ENCODE measurements at regions not wholly inside any gene's neighbourhood (a gene's known extent, or its start where the extent isn't known, plus 50 kb on each side); places are given as distances from the start of the nearest gene placed in this dataset.

DNA sequence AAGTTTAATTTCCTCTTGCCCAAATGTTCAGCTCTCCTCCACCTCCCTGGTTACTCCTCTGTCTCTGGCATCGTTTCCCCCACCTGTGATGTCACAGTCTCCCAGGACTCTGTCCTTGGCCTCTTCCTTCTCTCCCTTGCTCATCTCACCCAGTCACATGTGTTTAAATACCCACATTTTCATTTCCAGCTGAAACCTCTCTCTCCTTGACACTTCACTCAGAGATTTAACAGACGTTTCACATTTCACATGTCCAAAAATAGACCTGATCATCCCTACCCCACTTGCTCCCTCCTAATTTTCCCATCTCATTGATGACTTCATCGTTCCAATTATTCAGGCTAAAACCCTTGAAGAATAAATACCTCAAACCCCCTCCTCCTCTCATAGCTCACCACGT is 604.1 kb upstream of the JAG1 start (continued):
- no peak for TF ChIP-seq ZNF317 (CRISPR knock-in tag; IDR thresholded peaks at IDR 0.05; ENCODE audit: borderline replicate concordance, low read depth)
- TF ChIP-seq NFYB (CRISPR knock-in tag; conservative IDR thresholded peaks at IDR 0.05; ENCODE audit: low read depth), result no peak

DNA sequence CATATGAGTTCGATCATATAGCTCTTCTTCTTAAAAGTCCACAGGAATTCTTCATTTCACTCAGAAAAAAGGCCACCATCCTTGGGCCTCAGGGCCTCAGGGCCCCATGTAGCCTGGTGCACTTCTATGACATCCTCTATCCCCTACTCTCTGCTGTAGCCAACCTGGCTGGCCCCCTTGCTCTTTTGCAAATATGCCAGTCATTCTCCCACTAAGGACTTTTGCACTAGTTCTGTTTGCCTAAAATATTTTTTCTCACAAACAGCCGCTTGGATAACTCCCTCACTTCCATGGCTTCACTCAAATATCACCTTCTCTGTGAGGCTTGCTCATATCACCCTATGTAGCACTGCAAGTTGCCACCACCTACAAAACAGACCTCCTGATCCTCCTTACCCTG is 604.7 kb upstream of the JAG1 start:
- peaks cover 16% of the 10 kb centered on the region for H3K9me3 Mint-ChIP-seq
- H3K27me3 Mint-ChIP-seq (ENCODE audit: low read depth), result no peaks in the 10 kb centered on the region
- ChIA-PET CTCF (no interaction called here), POLR2A (no interaction called here)
- no peak for ATAC-seq
- no peak overlapping the region for H3K27ac Mint-ChIP-seq
- H3K4me3 Mint-ChIP-seq, result no peak overlapping the region
- peaks cover 26% of the 10 kb centered on the region for H3K4me1 Mint-ChIP-seq
- no peak for DNase-seq (ENCODE audit: low spot score)
- TF ChIP-seq JAZF1 (CRISPR knock-in tag; IDR thresholded peaks at IDR 0.05), result no peak
- no peak for TF ChIP-seq OVOL2 (CRISPR knock-in tag; IDR thresholded peaks at IDR 0.05; ENCODE audit: borderline replicate concordance)
- TF ChIP-seq, protein P1, sequence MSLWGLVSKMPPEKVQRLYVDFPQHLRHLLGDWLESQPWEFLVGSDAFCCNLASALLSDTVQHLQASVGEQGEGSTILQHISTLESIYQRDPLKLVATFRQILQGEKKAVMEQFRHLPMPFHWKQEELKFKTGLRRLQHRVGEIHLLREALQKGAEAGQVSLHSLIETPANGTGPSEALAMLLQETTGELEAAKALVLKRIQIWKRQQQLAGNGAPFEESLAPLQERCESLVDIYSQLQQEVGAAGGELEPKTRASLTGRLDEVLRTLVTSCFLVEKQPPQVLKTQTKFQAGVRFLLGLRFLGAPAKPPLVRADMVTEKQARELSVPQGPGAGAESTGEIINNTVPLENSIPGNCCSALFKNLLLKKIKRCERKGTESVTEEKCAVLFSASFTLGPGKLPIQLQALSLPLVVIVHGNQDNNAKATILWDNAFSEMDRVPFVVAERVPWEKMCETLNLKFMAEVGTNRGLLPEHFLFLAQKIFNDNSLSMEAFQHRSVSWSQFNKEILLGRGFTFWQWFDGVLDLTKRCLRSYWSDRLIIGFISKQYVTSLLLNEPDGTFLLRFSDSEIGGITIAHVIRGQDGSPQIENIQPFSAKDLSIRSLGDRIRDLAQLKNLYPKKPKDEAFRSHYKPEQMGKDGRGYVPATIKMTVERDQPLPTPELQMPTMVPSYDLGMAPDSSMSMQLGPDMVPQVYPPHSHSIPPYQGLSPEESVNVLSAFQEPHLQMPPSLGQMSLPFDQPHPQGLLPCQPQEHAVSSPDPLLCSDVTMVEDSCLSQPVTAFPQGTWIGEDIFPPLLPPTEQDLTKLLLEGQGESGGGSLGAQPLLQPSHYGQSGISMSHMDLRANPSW (CRISPR knock-in tag; conservative IDR thresholded peaks at IDR 0.05; ENCODE audit: low read depth), result no peak
- TF ChIP-seq NR2C2 (CRISPR knock-in tag; IDR thresholded peaks at IDR 0.05), result no peak
- TF ChIP-seq ZNF138 (CRISPR knock-in tag; conservative IDR thresholded peaks at IDR 0.05), result no peak
- TF ChIP-seq ZNF671 (CRISPR knock-in tag; IDR thresholded peaks at IDR 0.05), result no peak
- TF ChIP-seq SMAD4 (CRISPR knock-in tag; IDR thresholded peaks at IDR 0.05), result no peak
- no peaks in the 10 kb centered on the region for H3K36me3 Mint-ChIP-seq

DNA sequence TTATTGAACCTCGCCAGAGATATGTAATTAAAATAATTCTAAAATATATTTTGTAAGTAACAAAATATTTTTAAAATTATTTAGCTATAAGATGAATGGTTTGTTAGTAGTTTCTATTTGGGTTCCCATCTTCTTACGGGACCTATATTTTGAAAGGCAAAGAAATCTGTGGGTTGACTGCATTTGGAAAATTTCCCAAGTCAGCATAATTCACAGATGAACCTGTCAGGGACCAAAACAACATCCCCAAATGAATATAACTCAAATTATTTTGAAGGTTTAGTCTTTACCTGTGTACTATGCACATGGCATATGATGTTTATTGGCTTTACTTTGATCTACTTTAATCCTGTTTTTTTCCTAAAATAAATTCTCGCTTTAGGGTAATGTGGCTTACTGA is 607.4 kb upstream of the JAG1 start:
- POLR2A ChIA-PET, result no interaction called here
- DNase-seq (ENCODE audit: low spot score) (no peak), ATAC-seq (no peak)
- TF ChIP-seq, protein P2, sequence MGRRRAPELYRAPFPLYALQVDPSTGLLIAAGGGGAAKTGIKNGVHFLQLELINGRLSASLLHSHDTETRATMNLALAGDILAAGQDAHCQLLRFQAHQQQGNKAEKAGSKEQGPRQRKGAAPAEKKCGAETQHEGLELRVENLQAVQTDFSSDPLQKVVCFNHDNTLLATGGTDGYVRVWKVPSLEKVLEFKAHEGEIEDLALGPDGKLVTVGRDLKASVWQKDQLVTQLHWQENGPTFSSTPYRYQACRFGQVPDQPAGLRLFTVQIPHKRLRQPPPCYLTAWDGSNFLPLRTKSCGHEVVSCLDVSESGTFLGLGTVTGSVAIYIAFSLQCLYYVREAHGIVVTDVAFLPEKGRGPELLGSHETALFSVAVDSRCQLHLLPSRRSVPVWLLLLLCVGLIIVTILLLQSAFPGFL (CRISPR knock-in tag; IDR thresholded peaks at IDR 0.05; ENCODE audit: borderline replicate concordance), result no peak
- TF ChIP-seq TCF7 (CRISPR knock-in tag; IDR thresholded peaks at IDR 0.05; ENCODE audit: low read depth) (no peak), CBFB (CRISPR knock-in tag; IDR thresholded peaks at IDR 0.05; ENCODE audit: low read depth) (no peak), JAZF1 (CRISPR knock-in tag; IDR thresholded peaks at IDR 0.05) (no peak), ZNF671 (CRISPR knock-in tag; IDR thresholded peaks at IDR 0.05) (no peak), SMAD3 (CRISPR knock-in tag; IDR thresholded peaks at IDR 0.05; ENCODE audit: borderline replicate concordance) (no peak)
- TF ChIP-seq, protein P3, sequence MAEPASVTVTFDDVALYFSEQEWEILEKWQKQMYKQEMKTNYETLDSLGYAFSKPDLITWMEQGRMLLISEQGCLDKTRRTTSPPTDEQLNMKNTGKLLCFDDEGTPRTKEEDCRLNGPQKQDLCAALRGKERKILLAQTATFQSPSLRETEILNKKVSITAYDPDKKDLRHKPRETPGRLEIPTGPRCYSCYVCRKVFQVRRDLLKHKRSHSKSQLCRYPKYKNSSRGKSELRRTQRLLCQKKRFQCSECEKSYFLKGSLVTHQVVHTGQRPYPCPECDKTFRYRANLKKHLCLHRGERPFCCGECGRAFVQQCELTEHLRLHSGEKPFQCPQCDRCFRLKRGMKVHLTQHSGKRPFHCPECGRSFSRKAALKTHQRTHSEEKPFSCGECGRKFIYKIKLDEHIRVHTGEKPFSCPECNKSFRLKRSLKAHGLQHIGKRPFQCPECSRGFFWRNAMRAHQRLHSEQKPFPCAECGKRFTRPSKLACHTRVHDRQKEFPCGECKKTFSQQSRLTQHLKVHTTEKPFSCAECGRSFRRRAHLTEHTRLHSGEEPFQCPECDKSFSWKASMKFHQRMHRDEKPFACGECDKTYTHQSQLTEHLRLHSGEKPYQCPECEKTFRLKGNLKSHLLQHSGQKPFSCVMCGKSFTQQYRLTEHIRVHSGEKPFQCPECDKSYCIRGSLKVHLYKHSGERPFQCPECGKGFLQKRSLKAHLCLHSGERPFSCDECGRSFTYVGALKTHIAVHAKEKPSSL (CRISPR knock-in tag; conservative IDR thresholded peaks at IDR 0.05), result no peak
- TF ChIP-seq, protein P4, sequence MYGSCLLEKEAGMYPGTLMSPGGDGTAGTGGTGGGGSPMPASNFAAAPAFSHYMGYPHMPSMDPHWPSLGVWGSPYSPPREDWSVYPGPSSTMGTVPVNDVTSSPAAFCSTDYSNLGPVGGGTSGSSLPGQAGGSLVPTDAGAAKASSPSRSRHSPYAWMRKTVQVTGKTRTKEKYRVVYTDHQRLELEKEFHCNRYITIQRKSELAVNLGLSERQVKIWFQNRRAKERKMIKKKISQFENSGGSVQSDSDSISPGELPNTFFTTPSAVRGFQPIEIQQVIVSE (CRISPR knock-in tag; IDR thresholded peaks at IDR 0.05; ENCODE audit: borderline replicate concordance), result no peak
- peaks cover 16% of the 10 kb centered on the region for H3K9me3 Mint-ChIP-seq
- CTCF ChIA-PET, result no interaction called here
- no peak overlapping the region for H3K27ac Mint-ChIP-seq
- no peaks in the 10 kb centered on the region for H3K27me3 Mint-ChIP-seq (ENCODE audit: low read depth)
- peaks cover 7% of the 10 kb centered on the region for H3K4me1 Mint-ChIP-seq
- H3K36me3 Mint-ChIP-seq, result no peaks in the 10 kb centered on the region
- H3K4me3 Mint-ChIP-seq, result no peak overlapping the region

DNA sequence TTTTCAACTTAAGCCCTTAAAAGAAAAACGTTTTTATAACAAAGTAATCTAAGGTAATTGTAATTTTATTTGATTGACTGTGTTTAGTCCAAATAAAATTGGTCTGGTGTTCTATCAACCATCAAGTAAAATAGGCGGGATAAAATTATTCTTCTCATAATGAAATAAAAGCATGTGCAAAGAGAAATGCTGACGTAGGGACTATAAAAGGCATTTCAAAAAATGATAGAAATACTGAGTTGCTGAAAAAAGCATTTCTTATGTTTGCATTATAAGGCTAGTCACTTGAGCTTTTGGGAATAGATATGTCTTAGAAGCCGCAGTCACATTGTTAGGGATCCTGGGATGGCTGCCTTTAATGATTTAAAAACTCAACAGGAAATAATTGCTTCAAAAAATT is 608.0 kb upstream of the JAG1 start:
- Mint-ChIP-seq H3K36me3 (no peaks in the 10 kb centered on the region), H3K9me3 (peaks cover 16% of the 10 kb centered on the region), H3K27ac (no peak overlapping the region), H3K27me3 (ENCODE audit: low read depth) (no peaks in the 10 kb centered on the region), H3K4me1 (peaks cover 3% of the 10 kb centered on the region), H3K4me3 (no peak overlapping the region)
- ATAC-seq (no peak), DNase-seq (ENCODE audit: low spot score) (no peak)
- ChIA-PET CTCF (no interaction called here), POLR2A (no interaction called here)
- TF ChIP-seq ZNF232 (CRISPR knock-in tag; IDR thresholded peaks at IDR 0.05) (no peak), ZNF671 (CRISPR knock-in tag; IDR thresholded peaks at IDR 0.05) (no peak), ZBTB21 (CRISPR knock-in tag; IDR thresholded peaks at IDR 0.05; ENCODE audit: borderline replicate concordance) (no peak)
- TF ChIP-seq, protein P5, sequence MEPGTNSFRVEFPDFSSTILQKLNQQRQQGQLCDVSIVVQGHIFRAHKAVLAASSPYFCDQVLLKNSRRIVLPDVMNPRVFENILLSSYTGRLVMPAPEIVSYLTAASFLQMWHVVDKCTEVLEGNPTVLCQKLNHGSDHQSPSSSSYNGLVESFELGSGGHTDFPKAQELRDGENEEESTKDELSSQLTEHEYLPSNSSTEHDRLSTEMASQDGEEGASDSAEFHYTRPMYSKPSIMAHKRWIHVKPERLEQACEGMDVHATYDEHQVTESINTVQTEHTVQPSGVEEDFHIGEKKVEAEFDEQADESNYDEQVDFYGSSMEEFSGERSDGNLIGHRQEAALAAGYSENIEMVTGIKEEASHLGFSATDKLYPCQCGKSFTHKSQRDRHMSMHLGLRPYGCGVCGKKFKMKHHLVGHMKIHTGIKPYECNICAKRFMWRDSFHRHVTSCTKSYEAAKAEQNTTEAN (CRISPR knock-in tag; IDR thresholded peaks at IDR 0.05), result no peak
- TF ChIP-seq, protein P6, sequence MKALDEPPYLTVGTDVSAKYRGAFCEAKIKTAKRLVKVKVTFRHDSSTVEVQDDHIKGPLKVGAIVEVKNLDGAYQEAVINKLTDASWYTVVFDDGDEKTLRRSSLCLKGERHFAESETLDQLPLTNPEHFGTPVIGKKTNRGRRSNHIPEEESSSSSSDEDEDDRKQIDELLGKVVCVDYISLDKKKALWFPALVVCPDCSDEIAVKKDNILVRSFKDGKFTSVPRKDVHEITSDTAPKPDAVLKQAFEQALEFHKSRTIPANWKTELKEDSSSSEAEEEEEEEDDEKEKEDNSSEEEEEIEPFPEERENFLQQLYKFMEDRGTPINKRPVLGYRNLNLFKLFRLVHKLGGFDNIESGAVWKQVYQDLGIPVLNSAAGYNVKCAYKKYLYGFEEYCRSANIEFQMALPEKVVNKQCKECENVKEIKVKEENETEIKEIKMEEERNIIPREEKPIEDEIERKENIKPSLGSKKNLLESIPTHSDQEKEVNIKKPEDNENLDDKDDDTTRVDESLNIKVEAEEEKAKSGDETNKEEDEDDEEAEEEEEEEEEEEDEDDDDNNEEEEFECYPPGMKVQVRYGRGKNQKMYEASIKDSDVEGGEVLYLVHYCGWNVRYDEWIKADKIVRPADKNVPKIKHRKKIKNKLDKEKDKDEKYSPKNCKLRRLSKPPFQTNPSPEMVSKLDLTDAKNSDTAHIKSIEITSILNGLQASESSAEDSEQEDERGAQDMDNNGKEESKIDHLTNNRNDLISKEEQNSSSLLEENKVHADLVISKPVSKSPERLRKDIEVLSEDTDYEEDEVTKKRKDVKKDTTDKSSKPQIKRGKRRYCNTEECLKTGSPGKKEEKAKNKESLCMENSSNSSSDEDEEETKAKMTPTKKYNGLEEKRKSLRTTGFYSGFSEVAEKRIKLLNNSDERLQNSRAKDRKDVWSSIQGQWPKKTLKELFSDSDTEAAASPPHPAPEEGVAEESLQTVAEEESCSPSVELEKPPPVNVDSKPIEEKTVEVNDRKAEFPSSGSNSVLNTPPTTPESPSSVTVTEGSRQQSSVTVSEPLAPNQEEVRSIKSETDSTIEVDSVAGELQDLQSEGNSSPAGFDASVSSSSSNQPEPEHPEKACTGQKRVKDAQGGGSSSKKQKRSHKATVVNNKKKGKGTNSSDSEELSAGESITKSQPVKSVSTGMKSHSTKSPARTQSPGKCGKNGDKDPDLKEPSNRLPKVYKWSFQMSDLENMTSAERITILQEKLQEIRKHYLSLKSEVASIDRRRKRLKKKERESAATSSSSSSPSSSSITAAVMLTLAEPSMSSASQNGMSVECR (CRISPR knock-in tag; IDR thresholded peaks at IDR 0.05; ENCODE audit: borderline replicate concordance), result no peak
